ENCODE measurements at regions not wholly inside any gene's neighbourhood (a gene's known extent, or its start where the extent isn't known, plus 50 kb on each side); places are given as distances from the start of the nearest gene placed in this dataset.
"Not testable (repeated sequence)": the region's sequence is repeated elsewhere in the genome, so short reads cannot be mapped to it uniquely, and the experiment has no call there.

- no peak overlapping the region for H3K4me3 Mint-ChIP-seq
These were observed 484.6 kb upstream of the PIK3R1 start for GRCh38 chr5:67730917-67731474.

GRCh38 chr5:67728326-67728890 lies 487.1 kb upstream of the PIK3R1 start:
- Mint-ChIP-seq H3K4me1 (ENCODE audit: low read depth) (no peaks in the 10 kb centered on the region), H3K36me3 (ENCODE audit: low read depth) (no peaks in the 10 kb centered on the region), H3K27ac (no peak overlapping the region), H3K9me3 (peaks cover 5% of the 10 kb centered on the region; the same call in 1 of the 2 replicates), H3K27me3 (ENCODE audit: insufficient read depth) (peaks cover 2% of the 10 kb centered on the region), H3K4me3 (no peak overlapping the region)
- DNase-seq = no peak
- no peak for TF ChIP-seq CTCF (IDR thresholded peaks at IDR 0.05)

More at GRCh38 chr5:67730917-67731474, 484.6 kb upstream of the PIK3R1 start:
- Mint-ChIP-seq H3K36me3 (ENCODE audit: low read depth) (no peaks in the 10 kb centered on the region), H3K27ac (no peak overlapping the region), H3K4me1 (ENCODE audit: low read depth) (no peaks in the 10 kb centered on the region), H3K9me3 (peaks cover 5% of the 10 kb centered on the region; the same call in 1 of the 2 replicates), H3K27me3 (ENCODE audit: insufficient read depth) (peaks cover 2% of the 10 kb centered on the region)
- no peak for TF ChIP-seq CTCF (IDR thresholded peaks at IDR 0.05)
- no peak for DNase-seq

GRCh38 chr5:67725604-67726003 lies 490.0 kb upstream of the PIK3R1 start:
- no peak for TF ChIP-seq CTCF (IDR thresholded peaks at IDR 0.05)
- no peaks in the 10 kb centered on the region for H3K4me1 Mint-ChIP-seq (ENCODE audit: low read depth)
- H3K4me3 Mint-ChIP-seq = no peak overlapping the region
- no peaks in the 10 kb centered on the region; the same call in 1 of the 2 replicates for H3K27me3 Mint-ChIP-seq (ENCODE audit: insufficient read depth)
- H3K9me3 Mint-ChIP-seq = no peaks in the 10 kb centered on the region
- H3K27ac Mint-ChIP-seq = no peak overlapping the region
- DNase-seq = no peak
- no peaks in the 10 kb centered on the region for H3K36me3 Mint-ChIP-seq (ENCODE audit: low read depth)

GRCh38 chr5:67724412-67725135 lies 491.0 kb upstream of the PIK3R1 start:
- Mint-ChIP-seq H3K27me3 (ENCODE audit: insufficient read depth) (no peaks in the 10 kb centered on the region; the same call in 1 of the 2 replicates), H3K4me3 (no peak overlapping the region), H3K4me1 (ENCODE audit: low read depth) (no peaks in the 10 kb centered on the region), H3K36me3 (ENCODE audit: low read depth) (no peaks in the 10 kb centered on the region), H3K27ac (no peak overlapping the region), H3K9me3 (no peaks in the 10 kb centered on the region)
- no peak for TF ChIP-seq CTCF (IDR thresholded peaks at IDR 0.05)
- no peak for DNase-seq

GRCh38 chr5:67723873-67724272 lies 491.7 kb upstream of the PIK3R1 start:
- Mint-ChIP-seq H3K27ac (no peak overlapping the region), H3K4me3 (no peak overlapping the region), H3K4me1 (ENCODE audit: low read depth) (no peaks in the 10 kb centered on the region), H3K9me3 (no peaks in the 10 kb centered on the region), H3K36me3 (ENCODE audit: low read depth) (no peaks in the 10 kb centered on the region), H3K27me3 (ENCODE audit: insufficient read depth) (no peaks in the 10 kb centered on the region; the same call in 1 of the 2 replicates)
- DNase-seq = no peak
- no peak for TF ChIP-seq CTCF (IDR thresholded peaks at IDR 0.05)

GRCh38 chr5:67722582-67722981 lies 493.0 kb upstream of the PIK3R1 start:
- H3K4me1 Mint-ChIP-seq (ENCODE audit: low read depth); DNase-seq; H3K36me3 Mint-ChIP-seq (ENCODE audit: low read depth); H3K4me3 Mint-ChIP-seq; H3K27ac Mint-ChIP-seq; H3K9me3 Mint-ChIP-seq; H3K27me3 Mint-ChIP-seq (ENCODE audit: insufficient read depth): not testable (repeated sequence)

Data from HFFc6 (cell line).